ENCODE measurements at regions not wholly inside any gene's neighbourhood (a gene's known extent, or its start where the extent isn't known, plus 50 kb on each side); places are given as distances from the start of the nearest gene placed in this dataset.

- no peak overlapping the region for H4K91ac ChIP-seq (replicated peaks; ENCODE audit: insufficient read length, low read length)
- H3K23ac ChIP-seq (ENCODE audit: insufficient read length): no peak overlapping the region
- H2BK20ac ChIP-seq (ENCODE audit: low read length): no peak overlapping the region
- no peak overlapping the region for H3K4me3 ChIP-seq (ENCODE audit: extremely low read depth in 1 of 4, insufficient read depth in 2 of 4, low read depth in 3 of 4, low read length in 4 of 4)
- no peak overlapping the region for H2BK12ac ChIP-seq (ENCODE audit: low read depth, low read length)
- no peak overlapping the region for H4K5ac ChIP-seq (ENCODE audit: insufficient read length, low read depth, low read length)
- ChIA-PET POLR2A (ENCODE audit: partially characterized antibody) (interaction anchor here (0.8 kb wide), 1 partner anchor 34 kb away, joined by 4 read pairs; no protein-coding TSS in a partner anchor), CTCF (ENCODE audit: partially characterized antibody) (no interaction called here)
- no peak overlapping the region for H3K27ac ChIP-seq (ENCODE audit: low read depth, low read length)
- no peaks in the 10 kb centered on the region; the same call in 1 of the 2 replicates for H3K23me2 ChIP-seq (ENCODE audit: low read depth, low read length)
- H4K8ac ChIP-seq (ENCODE audit: extremely low read depth, insufficient read depth, low read length): no peak overlapping the region
- H3K9ac ChIP-seq (replicated peaks in 1 of 4; ENCODE audit: extremely low read depth in 1 of 4, low read depth in 3 of 4, low read length in 3 of 4): no peak overlapping the region
- no peaks in the 10 kb centered on the region for H3K79me2 ChIP-seq (ENCODE audit: control insufficient read depth in 1 of 2, insufficient read depth in 2 of 2, low read length in 2 of 2)
- no peak overlapping the region for H3K18ac ChIP-seq (ENCODE audit: extremely low read depth, low read length)
- no peak for FAIRE-seq
- H2BK15ac ChIP-seq (ENCODE audit: low read length): no peak overlapping the region
- no peak overlapping the region for H2AFZ ChIP-seq (ENCODE audit: low read length)
- no peak overlapping the region for H2BK5ac ChIP-seq (ENCODE audit: low read depth, low read length)
- no peak overlapping the region for H3K14ac ChIP-seq (ENCODE audit: insufficient read length)
- 93% methylated on average over 4 of the region's 4 CpGs; no CpG with 5 or more reads in 1 of the 2 experiments for WGBS, 2 experiments (ENCODE audit: extremely low coverage in 1 of 2, insufficient coverage in 1 of 2, insufficient read length in 1 of 2, insufficient replicate concordance in 2 of 2, low coverage in 1 of 2, low lambda C conversion rate in 2 of 2, missing lambda C conversion rate in 1 of 2)
- no peak overlapping the region for H2AK5ac ChIP-seq (ENCODE audit: low read depth, low read length)
- H4K20me1 ChIP-seq (replicated peaks in 1 of 2; ENCODE audit: control insufficient read depth in 1 of 2, insufficient read depth in 2 of 2, low read length in 2 of 2): no peaks in the 10 kb centered on the region
- no peak for DNase-seq (ENCODE audit: low read depth in 1 of 2, low spot score in 2 of 2)
- H3K4me2 ChIP-seq (ENCODE audit: insufficient read depth in 1 of 2, low read depth in 2 of 2, low read length in 2 of 2): no peak overlapping the region
- H3K36me3 ChIP-seq (ENCODE audit: control insufficient read depth in 2 of 4, insufficient read depth in 4 of 4, low read length in 3 of 4): no peaks in the 10 kb centered on the region
- no peak overlapping the region for H2BK120ac ChIP-seq (replicated peaks; ENCODE audit: low read depth, low read length)
- no peaks in the 10 kb centered on the region for H3K79me1 ChIP-seq (ENCODE audit: low read depth, low read length)
- H3K4me1 ChIP-seq (replicated peaks in 1 of 4; ENCODE audit: control insufficient read depth in 3 of 4, insufficient read depth in 4 of 4, low read length in 3 of 4): no peaks in the 10 kb centered on the region
- no peaks in the 10 kb centered on the region for H3K9me3 ChIP-seq (ENCODE audit: insufficient read depth in 2 of 2, low read depth in 1 of 2, low read length in 1 of 2)
- H3K27me3 ChIP-seq (replicated peaks in 1 of 4; ENCODE audit: control insufficient read depth in 3 of 4, extremely low read depth in 1 of 4, insufficient read depth in 3 of 4, low read length in 3 of 4): peaks cover 0 to 1% (median 0%) of the 10 kb centered on the region in 4 experiments; a peak in 1 of 7 replicates
- no peak overlapping the region for H3K56ac ChIP-seq (replicated peaks; ENCODE audit: insufficient read length, low read depth, low read length)
- H3K4ac ChIP-seq (replicated peaks; ENCODE audit: insufficient read length, low read depth, low read length): no peak overlapping the region
- TF ChIP-seq BRCA1 (IDR thresholded peaks at IDR 0.05; ENCODE audit: low read depth, low read length) (no peak), JUND (IDR thresholded peaks at IDR 0.05; ENCODE audit: low read length) (no peak), TAF7 (optimal IDR thresholded peaks at IDR 0.05; ENCODE audit: borderline replicate concordance, low read depth, low read length) (no peak), EZH2 (IDR thresholded peaks at IDR 0.05; ENCODE audit: low read depth, low read length, severe bottlenecking) (no peak), SIX5 (IDR thresholded peaks at IDR 0.05; ENCODE audit: low read depth, low read length) (no peak), PHF8 (conservative IDR thresholded peaks at IDR 0.05; ENCODE audit: low read depth, low read length) (no peak), BACH1 (IDR thresholded peaks at IDR 0.05; ENCODE audit: low read length) (no peak), ZNF274 (IDR thresholded peaks at IDR 0.05; ENCODE audit: borderline replicate concordance, extremely low read depth, low read length) (no peak), RAD21 (IDR thresholded peaks at IDR 0.05 in 1 of 2, conservative IDR thresholded peaks at IDR 0.05 in 1 of 2; ENCODE audit: low read depth in 2 of 2, low read length in 2 of 2) (no peak), TAF1 (IDR thresholded peaks at IDR 0.05; ENCODE audit: low read depth, low read length) (no peak), KDM4A (IDR thresholded peaks at IDR 0.05; ENCODE audit: low read depth, low read length, severe bottlenecking) (no peak), SAP30 (IDR thresholded peaks at IDR 0.05; ENCODE audit: insufficient read depth, insufficient replicate concordance, low read length) (no peak), CTBP2 (IDR thresholded peaks at IDR 0.05; ENCODE audit: borderline replicate concordance, insufficient read depth, insufficient read length, low read length) (no peak)
- TF ChIP-seq, protein P1, sequence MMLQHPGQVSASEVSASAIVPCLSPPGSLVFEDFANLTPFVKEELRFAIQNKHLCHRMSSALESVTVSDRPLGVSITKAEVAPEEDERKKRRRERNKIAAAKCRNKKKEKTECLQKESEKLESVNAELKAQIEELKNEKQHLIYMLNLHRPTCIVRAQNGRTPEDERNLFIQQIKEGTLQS (IDR thresholded peaks at IDR 0.05; ENCODE audit: insufficient read depth, low read depth, low read length): no peak
These were observed 261.5 kb upstream of the KCNMB2 start for GRCh38 chr3:178274711-178275110.
